ENCODE measurements at regions not wholly inside any gene's neighbourhood (a gene's known extent, or its start where the extent isn't known, plus 50 kb on each side); places are given as distances from the start of the nearest gene placed in this dataset.
"Not testable (repeated sequence)": the region's sequence is repeated elsewhere in the genome, so short reads cannot be mapped to it uniquely, and the experiment has no call there.

DNA sequence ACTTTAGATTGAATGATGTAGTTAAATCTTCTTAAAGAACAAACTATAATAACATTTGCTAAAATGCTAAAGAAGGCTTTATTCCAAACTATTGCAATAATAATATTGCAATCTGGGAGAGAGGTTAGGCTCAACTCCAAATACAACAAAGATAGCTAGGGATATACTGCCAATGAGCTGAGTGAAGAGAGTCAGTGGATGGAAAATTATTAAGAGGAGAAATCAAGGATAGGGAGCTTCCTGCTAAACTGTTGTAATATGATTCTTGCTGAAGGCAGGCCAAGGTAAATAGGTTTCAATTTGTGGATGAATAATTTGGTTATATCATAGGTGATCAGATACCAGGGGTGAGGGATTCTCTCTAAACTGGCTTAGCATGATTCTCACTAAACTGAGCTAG is 1651.5 kb downstream of the EFNA5 start:
- no peak for DNase-seq (ENCODE audit: low read depth)
- H3K4me3 ChIP-seq (ENCODE audit: low read depth, low read length): no peak overlapping the region
- TF ChIP-seq, protein P1, sequence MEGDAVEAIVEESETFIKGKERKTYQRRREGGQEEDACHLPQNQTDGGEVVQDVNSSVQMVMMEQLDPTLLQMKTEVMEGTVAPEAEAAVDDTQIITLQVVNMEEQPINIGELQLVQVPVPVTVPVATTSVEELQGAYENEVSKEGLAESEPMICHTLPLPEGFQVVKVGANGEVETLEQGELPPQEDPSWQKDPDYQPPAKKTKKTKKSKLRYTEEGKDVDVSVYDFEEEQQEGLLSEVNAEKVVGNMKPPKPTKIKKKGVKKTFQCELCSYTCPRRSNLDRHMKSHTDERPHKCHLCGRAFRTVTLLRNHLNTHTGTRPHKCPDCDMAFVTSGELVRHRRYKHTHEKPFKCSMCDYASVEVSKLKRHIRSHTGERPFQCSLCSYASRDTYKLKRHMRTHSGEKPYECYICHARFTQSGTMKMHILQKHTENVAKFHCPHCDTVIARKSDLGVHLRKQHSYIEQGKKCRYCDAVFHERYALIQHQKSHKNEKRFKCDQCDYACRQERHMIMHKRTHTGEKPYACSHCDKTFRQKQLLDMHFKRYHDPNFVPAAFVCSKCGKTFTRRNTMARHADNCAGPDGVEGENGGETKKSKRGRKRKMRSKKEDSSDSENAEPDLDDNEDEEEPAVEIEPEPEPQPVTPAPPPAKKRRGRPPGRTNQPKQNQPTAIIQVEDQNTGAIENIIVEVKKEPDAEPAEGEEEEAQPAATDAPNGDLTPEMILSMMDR (IDR thresholded peaks at IDR 0.05; ENCODE audit: low read depth, low read length, missing control alignments): no peak

- TF ChIP-seq, protein P1 (IDR thresholded peaks at IDR 0.05; ENCODE audit: low read depth, low read length, missing control alignments): no peak
- no peak for DNase-seq (ENCODE audit: low read depth)
- no peak overlapping the region for H3K4me3 ChIP-seq (ENCODE audit: low read depth, low read length)
These were observed 1653.4 kb downstream of the EFNA5 start for GRCh38 chr5:106017243-106017857.

DNA sequence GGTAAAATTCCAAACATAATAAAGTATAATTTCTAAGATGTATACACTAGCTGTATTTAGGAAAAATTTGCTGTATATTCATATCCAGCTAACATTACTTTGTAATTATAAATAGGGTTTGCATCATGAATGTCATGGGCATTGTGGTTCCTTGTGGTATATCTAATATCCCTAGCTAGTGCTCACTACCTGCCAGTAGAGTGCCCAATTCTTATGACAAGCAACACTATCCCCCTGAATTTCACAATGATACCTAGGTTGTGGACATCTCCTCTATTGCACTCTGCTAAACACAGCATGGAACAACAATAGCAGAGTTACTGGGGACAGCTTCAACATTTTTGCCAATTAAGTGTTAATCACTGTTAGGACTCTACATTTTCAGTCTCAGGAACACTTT is 1656.5 kb downstream of the EFNA5 start:
- no peak for DNase-seq (ENCODE audit: low read depth)
- TF ChIP-seq, protein P1 (IDR thresholded peaks at IDR 0.05; ENCODE audit: low read depth, low read length, missing control alignments): no peak
- H3K4me3 ChIP-seq (ENCODE audit: low read depth, low read length): no peak overlapping the region

DNA sequence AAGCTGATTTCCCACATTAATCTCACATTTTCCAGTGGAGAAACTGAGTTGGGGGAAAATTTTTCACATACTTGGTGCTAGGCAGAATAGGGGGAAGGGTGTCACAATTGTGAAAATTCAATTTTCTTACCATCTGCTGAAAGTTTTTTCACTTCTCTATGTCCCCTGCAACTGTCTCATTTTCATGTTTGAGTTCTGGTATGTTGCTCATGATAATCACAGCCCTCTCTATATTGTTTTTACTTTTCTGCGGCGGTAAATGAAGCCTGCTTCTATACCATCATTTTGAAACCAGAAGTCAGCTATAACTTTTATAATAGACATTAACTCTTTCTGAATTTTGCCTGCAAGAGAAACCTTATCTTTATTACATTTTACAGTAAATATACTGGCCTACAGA is 1664.5 kb downstream of the EFNA5 start:
- H3K4me3 ChIP-seq (ENCODE audit: low read depth, low read length): no peak overlapping the region
- DNase-seq (ENCODE audit: low read depth): no peak
- TF ChIP-seq, protein P1 (IDR thresholded peaks at IDR 0.05; ENCODE audit: low read depth, low read length, missing control alignments): no peak

DNA sequence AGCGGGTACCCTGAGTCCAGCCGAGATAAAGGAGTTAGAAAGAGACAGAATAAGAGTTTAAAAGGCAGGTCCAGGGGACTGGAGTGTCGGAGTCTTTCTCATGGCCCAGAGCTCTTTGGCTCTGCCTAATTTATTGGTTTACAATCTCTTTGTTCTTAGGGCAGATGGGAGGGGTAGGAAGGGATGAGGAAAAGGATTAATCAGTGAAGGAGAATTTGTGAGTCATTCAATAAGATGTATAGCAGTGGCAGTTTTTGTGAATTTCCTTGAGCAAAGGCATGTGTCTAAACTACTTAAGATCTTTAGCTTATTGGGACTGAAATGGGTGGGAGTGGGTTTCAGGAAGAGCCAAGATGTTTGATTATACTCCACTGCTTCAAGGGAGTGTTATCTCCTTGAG is 1671.7 kb downstream of the EFNA5 start:
- not testable (repeated sequence) for DNase-seq (ENCODE audit: low read depth); H3K4me3 ChIP-seq (ENCODE audit: low read depth, low read length)

DNA sequence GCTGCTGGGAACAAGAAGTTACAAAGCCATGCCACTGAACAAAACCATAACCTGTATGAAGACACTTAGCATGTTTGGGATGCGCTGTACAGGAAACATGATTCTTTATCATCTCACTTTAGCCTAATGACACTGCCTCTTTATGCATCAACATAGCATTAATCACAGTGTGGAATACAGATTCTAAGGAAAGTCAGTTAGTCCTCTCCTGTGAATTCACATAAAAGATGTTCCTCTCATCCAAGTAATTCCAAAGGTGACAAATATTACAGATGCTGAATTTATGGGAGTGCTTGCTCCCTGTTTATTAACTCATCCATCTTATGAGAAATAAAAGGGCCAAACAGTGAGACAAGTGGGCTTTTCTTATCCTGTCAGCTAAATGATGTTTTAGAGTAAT is 1677.7 kb downstream of the EFNA5 start:
- no peak overlapping the region for H3K4me3 ChIP-seq (ENCODE audit: low read depth, low read length)
- TF ChIP-seq, protein P1 (IDR thresholded peaks at IDR 0.05; ENCODE audit: low read depth, low read length, missing control alignments): no peak
- DNase-seq (ENCODE audit: low read depth): no peak

- TF ChIP-seq, protein P1 (IDR thresholded peaks at IDR 0.05; ENCODE audit: low read depth, low read length, missing control alignments): no peak
- no peak overlapping the region for H3K4me3 ChIP-seq (ENCODE audit: low read depth, low read length)
- no peak for DNase-seq (ENCODE audit: low read depth)
These were observed 1688.2 kb downstream of the EFNA5 start for GRCh38 chr5:105982526-105982925.

All from GM12864 (cell line).